Vagina (tissue), 2 donors: ENCODE measurements at regions not wholly inside any gene's neighbourhood (a gene's known extent, or its start where the extent isn't known, plus 50 kb on each side); places are given as distances from the start of the nearest gene placed in this dataset.

Source experiments
- DNase-seq, 2 donors: peaks; one replicate each; pipeline ENCODE4 v3.0.0-alpha.2; 2017; ENCODE audit errors: extremely low spot score in 2 of 2
- H3K27ac ChIP-seq: fragments of 200-600 bp; sonication (generic); one replicate; pipeline ENCODE4 v1.5.1; 2019
- H3K27me3 ChIP-seq: fragments of 200-600 bp; sonication (generic); one replicate; pipeline ENCODE4 v1.5.1; 2019
- H3K36me3 ChIP-seq, 2 donors: fragments of 200-600 bp; sonication (generic); one replicate each; pipeline ENCODE4 v1.5.1; 2017 to 2019
- H3K4me1 ChIP-seq: fragments of 200-600 bp; sonication (generic); one replicate; pipeline ENCODE4 v1.5.1; 2019
- H3K4me3 ChIP-seq, 2 donors: fragments of 200-600 bp; sonication (generic); 1 replicate in 1 of 2; 2 replicates in 1 of 2; pipeline ENCODE4 v1.5.1; 2016 to 2019
- H3K9me3 ChIP-seq: fragments of 200-600 bp; sonication (generic); one replicate; pipeline ENCODE4 v1.5.1; 2019
- POLR2A ChIP-seq, 2 donors: fragments of 450-650 bp; IDR thresholded peaks; one replicate each; pipeline ENCODE4 v1.6.1; 2017; ENCODE audit warnings: antibody characterized with exemption in 2 of 2, mild to moderate bottlenecking in 2 of 2, moderate library complexity in 2 of 2
- POLR2AphosphoS5 ChIP-seq, 2 donors: sonication (generic); formaldehyde crosslinking; IDR thresholded peaks; one replicate each; pipeline ENCODE4 v1.9.0; 2017; ENCODE audit warnings: antibody characterized with exemption in 2 of 2, mild to moderate bottlenecking in 2 of 2, low read depth in 1 of 2; ENCODE audit not compliant: insufficient read depth in 1 of 2
- intact Hi-C: fragments of 100-400 bp; cut with DNase I; formaldehyde crosslinking; loops from one replicate; pipeline ENCODE4 v1.15.1; 2023
- TF ChIP-seq, protein P1 (sequence below), 3 experiments: fragments of 450-650 bp in 2 of 3; fragments of 200-600 bp in 1 of 3; sonication (generic) in 1 of 3; IDR thresholded peaks; one replicate each; pipeline ENCODE4 v1.5.1; 2017 to 2019; ENCODE audit warnings: antibody characterized with exemption in 3 of 3, mild to moderate bottlenecking in 2 of 3, moderate library complexity in 2 of 3

DNA sequence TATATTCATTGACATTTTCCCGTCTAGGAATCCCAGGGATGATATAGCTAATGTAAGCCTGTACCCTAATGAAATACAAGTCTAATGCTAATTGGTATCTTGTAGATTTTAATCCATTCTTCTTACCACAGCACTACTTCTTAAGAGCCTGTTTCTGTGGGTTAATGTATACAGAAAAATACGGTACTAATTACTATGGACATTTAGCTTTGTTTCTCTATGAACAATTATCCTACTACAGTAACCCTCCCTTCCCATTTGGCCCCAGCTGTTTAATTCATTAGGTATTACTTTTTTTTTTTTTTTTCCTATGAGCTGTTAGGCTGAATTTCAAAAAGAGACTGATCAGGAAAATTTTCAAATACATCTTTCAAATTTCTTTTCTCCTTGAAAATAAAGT is 245.1 kb upstream of the SLC7A11 start:
- Histone ChIP-seq H3K27me3 (no peaks in the 10 kb centered on the region), H3K4me3 (no peak overlapping the region), H3K4me1 (no peaks in the 10 kb centered on the region), H3K9me3 (no peaks in the 10 kb centered on the region), H3K27ac (no peak overlapping the region), H3K36me3 (no peaks in the 10 kb centered on the region)
- DNase-seq, result no peak
- intact Hi-C loops, result loop anchor here (10.0 kb wide), 1 partner anchor 62 kb away; no protein-coding TSS in a partner anchor
- TF ChIP-seq, protein P1, sequence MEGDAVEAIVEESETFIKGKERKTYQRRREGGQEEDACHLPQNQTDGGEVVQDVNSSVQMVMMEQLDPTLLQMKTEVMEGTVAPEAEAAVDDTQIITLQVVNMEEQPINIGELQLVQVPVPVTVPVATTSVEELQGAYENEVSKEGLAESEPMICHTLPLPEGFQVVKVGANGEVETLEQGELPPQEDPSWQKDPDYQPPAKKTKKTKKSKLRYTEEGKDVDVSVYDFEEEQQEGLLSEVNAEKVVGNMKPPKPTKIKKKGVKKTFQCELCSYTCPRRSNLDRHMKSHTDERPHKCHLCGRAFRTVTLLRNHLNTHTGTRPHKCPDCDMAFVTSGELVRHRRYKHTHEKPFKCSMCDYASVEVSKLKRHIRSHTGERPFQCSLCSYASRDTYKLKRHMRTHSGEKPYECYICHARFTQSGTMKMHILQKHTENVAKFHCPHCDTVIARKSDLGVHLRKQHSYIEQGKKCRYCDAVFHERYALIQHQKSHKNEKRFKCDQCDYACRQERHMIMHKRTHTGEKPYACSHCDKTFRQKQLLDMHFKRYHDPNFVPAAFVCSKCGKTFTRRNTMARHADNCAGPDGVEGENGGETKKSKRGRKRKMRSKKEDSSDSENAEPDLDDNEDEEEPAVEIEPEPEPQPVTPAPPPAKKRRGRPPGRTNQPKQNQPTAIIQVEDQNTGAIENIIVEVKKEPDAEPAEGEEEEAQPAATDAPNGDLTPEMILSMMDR (IDR thresholded peaks at IDR 0.05), result no peak
- no peak for TF ChIP-seq POLR2AphosphoS5 (IDR thresholded peaks at IDR 0.05; ENCODE audit: insufficient read depth in 1 of 2, low read depth in 1 of 2)
- no peak for TF ChIP-seq POLR2A (IDR thresholded peaks at IDR 0.05)

DNA sequence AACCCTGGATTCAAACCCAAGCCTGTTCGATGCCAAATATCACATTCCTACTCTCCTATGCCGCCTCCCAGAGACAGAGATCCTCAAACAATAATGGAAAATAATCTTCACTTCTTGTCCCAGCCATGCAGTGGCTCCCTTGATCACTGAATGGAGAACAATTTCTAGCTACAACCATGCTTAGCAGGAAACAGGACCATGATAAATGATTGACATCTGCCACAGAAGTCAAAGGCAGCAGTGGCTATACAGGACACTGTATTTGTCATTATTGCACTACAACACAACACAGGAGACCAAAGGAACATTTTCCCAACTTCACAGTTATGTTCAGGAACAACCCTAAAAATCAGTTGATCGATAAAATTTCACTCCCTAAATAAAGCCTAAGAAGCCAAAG is 243.3 kb upstream of the SLC7A11 start:
- Histone ChIP-seq H3K4me1 (no peaks in the 10 kb centered on the region), H3K36me3 (no peaks in the 10 kb centered on the region), H3K9me3 (no peaks in the 10 kb centered on the region), H3K4me3 (no peak overlapping the region), H3K27me3 (no peaks in the 10 kb centered on the region), H3K27ac (no peak overlapping the region)
- TF ChIP-seq POLR2A (IDR thresholded peaks at IDR 0.05), result no peak
- TF ChIP-seq, protein P1 (IDR thresholded peaks at IDR 0.05), result no peak
- no peak for TF ChIP-seq POLR2AphosphoS5 (IDR thresholded peaks at IDR 0.05; ENCODE audit: insufficient read depth in 1 of 2, low read depth in 1 of 2)
- no peak for DNase-seq
- intact Hi-C loops, result loop anchor here (10.0 kb wide), 1 partner anchor 61 kb away; no protein-coding TSS in a partner anchor

DNA sequence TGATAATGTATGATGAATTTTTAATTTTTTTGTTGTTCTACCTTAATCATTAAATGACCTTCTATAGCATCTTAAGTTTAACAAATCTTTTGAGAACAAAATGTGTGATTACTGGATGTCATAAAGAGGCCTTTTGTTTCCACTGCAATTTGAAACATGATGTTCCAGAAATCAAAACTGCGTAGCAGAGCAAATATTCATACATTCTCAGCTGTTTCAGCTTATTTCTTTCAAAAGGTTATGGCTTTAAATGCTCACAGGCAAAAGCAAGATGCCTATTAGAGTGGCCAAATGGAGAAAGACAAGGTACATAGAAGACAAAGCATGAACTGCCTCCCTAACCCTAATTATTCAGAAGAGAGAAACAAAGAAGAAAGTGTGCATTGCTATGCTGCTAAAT is 233.0 kb upstream of the SLC7A11 start:
- no peaks in the 10 kb centered on the region for H3K27me3 ChIP-seq
- DNase-seq, result no peak
- H3K4me3 ChIP-seq, result no peak overlapping the region
- H3K9me3 ChIP-seq, result no peaks in the 10 kb centered on the region
- H3K4me1 ChIP-seq, result no peaks in the 10 kb centered on the region
- intact Hi-C loops, result no loop called here
- no peak overlapping the region for H3K27ac ChIP-seq
- no peaks in the 10 kb centered on the region for H3K36me3 ChIP-seq
- TF ChIP-seq POLR2A (IDR thresholded peaks at IDR 0.05) (no peak), POLR2AphosphoS5 (IDR thresholded peaks at IDR 0.05; ENCODE audit: insufficient read depth in 1 of 2, low read depth in 1 of 2) (no peak)
- TF ChIP-seq, protein P1 (IDR thresholded peaks at IDR 0.05), result no peak

DNA sequence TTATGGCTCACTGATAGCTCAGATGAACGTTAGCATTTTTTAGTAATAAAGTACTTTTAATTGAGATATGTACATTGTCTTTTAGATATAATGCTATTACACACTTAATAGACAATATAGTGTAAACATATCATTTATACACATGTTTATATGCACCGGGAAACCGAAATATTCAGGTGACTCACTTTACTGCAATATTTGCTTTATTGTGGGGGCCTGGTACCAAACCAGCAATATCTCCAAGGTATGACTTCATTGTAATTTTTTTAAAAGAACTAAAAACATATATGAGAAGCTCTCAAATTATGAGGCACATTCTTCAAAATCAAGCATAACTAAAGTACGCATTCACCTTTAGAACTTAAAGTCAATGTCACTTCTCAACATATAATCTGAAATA is 231.2 kb upstream of the SLC7A11 start:
- H3K27ac ChIP-seq, result no peak overlapping the region
- no peaks in the 10 kb centered on the region for H3K27me3 ChIP-seq
- no peaks in the 10 kb centered on the region for H3K9me3 ChIP-seq
- DNase-seq, result no peak
- TF ChIP-seq, protein P1 (IDR thresholded peaks at IDR 0.05), result no peak
- TF ChIP-seq POLR2A (IDR thresholded peaks at IDR 0.05), result no peak
- no peak for TF ChIP-seq POLR2AphosphoS5 (IDR thresholded peaks at IDR 0.05; ENCODE audit: insufficient read depth in 1 of 2, low read depth in 1 of 2)
- H3K4me1 ChIP-seq, result no peaks in the 10 kb centered on the region
- no peaks in the 10 kb centered on the region for H3K36me3 ChIP-seq
- intact Hi-C loops, result no loop called here
- no peak overlapping the region for H3K4me3 ChIP-seq

DNA sequence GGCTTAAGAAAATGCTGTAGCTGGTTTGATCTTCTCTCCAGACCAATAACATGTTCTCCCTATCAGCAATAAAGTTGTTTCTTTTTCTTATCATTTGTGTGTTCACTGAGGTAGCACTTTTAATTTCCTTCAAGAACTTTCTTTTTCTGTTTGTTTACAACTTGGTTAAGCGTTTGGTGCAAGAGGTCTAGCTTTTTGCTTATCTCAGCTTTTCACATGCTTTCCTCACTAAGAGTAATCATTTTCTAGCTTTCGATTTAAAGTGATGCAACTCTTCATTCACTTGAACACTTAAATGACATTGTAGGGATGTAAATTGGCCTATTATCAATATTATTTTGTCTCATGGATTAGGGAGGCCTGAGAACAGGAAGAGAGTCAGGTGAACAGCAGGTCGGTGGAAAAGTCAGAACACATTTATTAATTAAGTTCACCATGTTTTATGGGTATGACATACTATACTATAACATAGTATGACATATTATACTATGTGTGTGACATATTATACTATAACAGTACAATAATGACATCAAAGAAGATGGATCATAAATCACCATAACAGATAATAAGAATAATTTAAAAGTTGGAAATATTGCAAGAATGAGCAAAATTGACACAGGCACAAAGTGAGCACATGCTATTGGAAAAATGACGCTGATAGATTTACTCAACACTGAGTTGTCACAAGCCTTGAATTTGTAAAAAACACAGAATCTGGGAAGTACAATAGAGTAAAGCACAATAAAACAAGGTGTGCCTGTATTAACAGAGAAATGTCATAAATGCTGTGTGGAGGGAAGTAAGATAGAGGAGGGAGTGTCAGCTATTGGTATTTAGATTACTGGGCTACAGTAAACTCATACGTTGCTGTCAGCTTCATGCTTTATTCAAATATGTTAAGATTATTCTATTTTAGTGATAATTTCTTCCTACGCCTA is 218.6 kb upstream of the SLC7A11 start:
- Histone ChIP-seq H3K4me3 (no peak overlapping the region), H3K4me1 (no peaks in the 10 kb centered on the region), H3K27me3 (no peaks in the 10 kb centered on the region), H3K27ac (no peak overlapping the region), H3K9me3 (no peaks in the 10 kb centered on the region), H3K36me3 (no peaks in the 10 kb centered on the region)
- intact Hi-C loops, result no loop called here
- DNase-seq, result no peak
- TF ChIP-seq, protein P1 (IDR thresholded peaks at IDR 0.05), result no peak
- no peak for TF ChIP-seq POLR2AphosphoS5 (IDR thresholded peaks at IDR 0.05; ENCODE audit: insufficient read depth in 1 of 2, low read depth in 1 of 2)
- no peak for TF ChIP-seq POLR2A (IDR thresholded peaks at IDR 0.05)
